ENCODE measurements at regions not wholly inside any gene's neighbourhood (a gene's known extent, or its start where the extent isn't known, plus 50 kb on each side); places are given as distances from the start of the nearest gene placed in this dataset.

DNA sequence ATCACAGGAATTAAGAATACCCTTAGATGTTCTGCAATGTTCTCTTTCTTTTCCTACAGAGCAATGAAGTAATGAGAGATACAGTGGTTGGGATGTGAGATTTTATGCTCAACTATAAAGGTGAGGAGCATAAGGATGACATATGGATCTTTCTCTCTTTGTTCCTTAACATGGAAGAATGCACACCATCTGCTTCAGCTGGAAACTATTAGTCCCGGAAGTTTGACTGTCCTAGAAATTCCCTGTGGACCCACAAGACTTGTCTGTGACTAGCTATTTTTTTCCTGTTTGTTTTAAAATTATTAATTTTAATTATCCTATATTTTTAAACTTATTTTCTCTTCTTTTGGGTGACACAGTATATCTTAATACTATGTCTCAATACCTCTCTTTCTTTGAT, 80.2 kb downstream of the DKK1 start:
- H2BK120ac ChIP-seq (ENCODE audit: low read depth, low read length): no peak overlapping the region
- TF ChIP-seq CHD1 (IDR thresholded peaks at IDR 0.05; ENCODE audit: low read depth, low read length) (no peak), NFE2L2 (IDR thresholded peaks at IDR 0.05; ENCODE audit: low read depth, low read length) (no peak), RAD21 (IDR thresholded peaks at IDR 0.05; ENCODE audit: low read length) (no peak), MAZ (IDR thresholded peaks at IDR 0.05; ENCODE audit: borderline replicate concordance, low read depth, low read length) (no peak), BHLHE40 (IDR thresholded peaks at IDR 0.05; ENCODE audit: low read depth, low read length) (no peak), MAFK (IDR thresholded peaks at IDR 0.05; ENCODE audit: low read depth, low read length) (no peak), CEBPB (IDR thresholded peaks at IDR 0.05; ENCODE audit: low read depth, low read length) (no peak)
- TF ChIP-seq, protein P1, sequence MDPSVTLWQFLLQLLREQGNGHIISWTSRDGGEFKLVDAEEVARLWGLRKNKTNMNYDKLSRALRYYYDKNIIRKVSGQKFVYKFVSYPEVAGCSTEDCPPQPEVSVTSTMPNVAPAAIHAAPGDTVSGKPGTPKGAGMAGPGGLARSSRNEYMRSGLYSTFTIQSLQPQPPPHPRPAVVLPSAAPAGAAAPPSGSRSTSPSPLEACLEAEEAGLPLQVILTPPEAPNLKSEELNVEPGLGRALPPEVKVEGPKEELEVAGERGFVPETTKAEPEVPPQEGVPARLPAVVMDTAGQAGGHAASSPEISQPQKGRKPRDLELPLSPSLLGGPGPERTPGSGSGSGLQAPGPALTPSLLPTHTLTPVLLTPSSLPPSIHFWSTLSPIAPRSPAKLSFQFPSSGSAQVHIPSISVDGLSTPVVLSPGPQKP (IDR thresholded peaks at IDR 0.05; ENCODE audit: borderline replicate concordance, low read depth, low read length): no peak
- H3K56ac ChIP-seq (ENCODE audit: extremely low read depth, insufficient read depth, low read length): no peak overlapping the region
- no peak overlapping the region for H2BK15ac ChIP-seq (ENCODE audit: low read depth, low read length)
- no peak overlapping the region for H3K4me3 ChIP-seq (ENCODE audit: insufficient read depth, low read depth, low read length)
- H2BK5ac ChIP-seq (ENCODE audit: low read depth, low read length, poor library complexity, severe bottlenecking): no peak overlapping the region
- no peak overlapping the region for H2AFZ ChIP-seq (replicated peaks; ENCODE audit: low read length, poor library complexity)
- no peak overlapping the region for H2BK20ac ChIP-seq (ENCODE audit: low read depth, low read length)
- H3K4me1 ChIP-seq (ENCODE audit: control insufficient read depth, insufficient read depth, low read length): no peaks in the 10 kb centered on the region
- DNase-seq (no peak), ATAC-seq (ENCODE audit: low read depth) (no peak)
- no peaks in the 10 kb centered on the region for H3K36me3 ChIP-seq (ENCODE audit: control insufficient read depth, insufficient read depth, low read length)
- H3K9me3 ChIP-seq (ENCODE audit: control insufficient read depth, insufficient read depth, low read length): no peaks in the 10 kb centered on the region
- no peak overlapping the region for H3K18ac ChIP-seq (ENCODE audit: low read depth, low read length)
- ChIA-PET CTCF (no interaction called here), POLR2A (ENCODE audit: unreplicated experiment) (interaction anchor here (0.6 kb wide), 1 partner anchor 16 kb away, joined by 4 read pairs; no protein-coding TSS in a partner anchor)
- in situ Hi-C loops (cut with MboI; ENCODE audit: low sequenced_read_pairs): no loop called here
- H4K8ac ChIP-seq (ENCODE audit: low read depth in 2 of 2, low read length in 2 of 2): no peak overlapping the region
- H3K9ac ChIP-seq (ENCODE audit: low read depth, low read length): no peak overlapping the region
- no peaks in the 10 kb centered on the region for H3K9me1 ChIP-seq (ENCODE audit: insufficient read depth, low read length)
- no CpG with 5 or more reads among the region's 1 CpG for WGBS, 2 experiments (ENCODE audit: extremely low coverage in 2 of 2, insufficient read length in 1 of 2)
- H4K91ac ChIP-seq (ENCODE audit: insufficient read depth, low read depth, low read length): no peak overlapping the region
- no peak overlapping the region for H3K14ac ChIP-seq (replicated peaks; ENCODE audit: low read depth, low read length)
- no peak overlapping the region for H3K23ac ChIP-seq (ENCODE audit: low read depth, low read length)
- H2AK9ac ChIP-seq (replicated peaks; ENCODE audit: low read depth, low read length, poor library complexity): no peak overlapping the region
- no peaks in the 10 kb centered on the region for H4K20me1 ChIP-seq (ENCODE audit: insufficient read depth, low read length)
- no TSS peak for BruUV-seq (replicated peaks)
- no peaks in the 10 kb centered on the region for H3K27me3 ChIP-seq (ENCODE audit: control insufficient read depth, insufficient read depth, low read length)
- H2AK5ac ChIP-seq (ENCODE audit: low read depth, low read length): no peak overlapping the region
- no peak overlapping the region for H3K4ac ChIP-seq (ENCODE audit: low read depth, low read length)
- no peaks in the 10 kb centered on the region for H3K79me1 ChIP-seq (ENCODE audit: low read depth in 1 of 2, low read length in 2 of 2)
- intact Hi-C loops (cut with micrococcal nuclease): no loop called here
- H4K5ac ChIP-seq (ENCODE audit: low read depth, low read length): no peak overlapping the region
- no peak overlapping the region for H3K4me2 ChIP-seq (ENCODE audit: low read depth, low read length)
- no peak overlapping the region for H3K27ac ChIP-seq (ENCODE audit: insufficient read depth, low read length)
- dilution Hi-C loops (cut with HindIII; ENCODE audit: low sequenced_read_pairs, unreplicated experiment): no loop called here

Data from IMR-90 (cell line).